BLaER1 (cell line): ENCODE measurements at regions not wholly inside any gene's neighbourhood (a gene's known extent, or its start where the extent isn't known, plus 50 kb on each side); places are given as distances from the start of the nearest gene placed in this dataset.

ENCODE experiments used
- H3K27ac ChIP-seq: shearing (Covaris generic); formaldehyde crosslinking; 2 replicates; pipeline ENCODE4 v1.8.1; 2022
- H3K27me3 ChIP-seq: shearing (Covaris generic); formaldehyde crosslinking; 2 replicates; pipeline ENCODE4 v1.8.1; 2022
- H3K36me3 ChIP-seq: shearing (Covaris generic); formaldehyde crosslinking; 2 replicates; pipeline ENCODE4 v1.8.1; 2022
- H3K4me1 ChIP-seq: shearing (Covaris generic); formaldehyde crosslinking; 2 replicates; pipeline ENCODE4 v1.8.1; 2022
- H3K4me2 ChIP-seq: shearing (Covaris generic); formaldehyde crosslinking; 2 replicates; pipeline ENCODE4 v1.8.1; 2022
- H3K4me3 ChIP-seq: shearing (Covaris generic); formaldehyde crosslinking; 2 replicates; pipeline ENCODE4 v1.8.1; 2022
- H3K9ac ChIP-seq: shearing (Covaris generic); formaldehyde crosslinking; 2 replicates; pipeline ENCODE4 v1.8.1; 2022
- H3K9me3 ChIP-seq: shearing (Covaris generic); formaldehyde crosslinking; 2 replicates; pipeline ENCODE4 v1.8.1; 2022
- H4K20me1 ChIP-seq: shearing (Covaris generic); formaldehyde crosslinking; 2 replicates; pipeline ENCODE4 v1.8.1; 2022
- Cebpa-rat ChIP-seq: shearing (Covaris generic); IDR thresholded peaks from 2 replicates; pipeline ENCODE4 v1.8.1; 2022

DNA sequence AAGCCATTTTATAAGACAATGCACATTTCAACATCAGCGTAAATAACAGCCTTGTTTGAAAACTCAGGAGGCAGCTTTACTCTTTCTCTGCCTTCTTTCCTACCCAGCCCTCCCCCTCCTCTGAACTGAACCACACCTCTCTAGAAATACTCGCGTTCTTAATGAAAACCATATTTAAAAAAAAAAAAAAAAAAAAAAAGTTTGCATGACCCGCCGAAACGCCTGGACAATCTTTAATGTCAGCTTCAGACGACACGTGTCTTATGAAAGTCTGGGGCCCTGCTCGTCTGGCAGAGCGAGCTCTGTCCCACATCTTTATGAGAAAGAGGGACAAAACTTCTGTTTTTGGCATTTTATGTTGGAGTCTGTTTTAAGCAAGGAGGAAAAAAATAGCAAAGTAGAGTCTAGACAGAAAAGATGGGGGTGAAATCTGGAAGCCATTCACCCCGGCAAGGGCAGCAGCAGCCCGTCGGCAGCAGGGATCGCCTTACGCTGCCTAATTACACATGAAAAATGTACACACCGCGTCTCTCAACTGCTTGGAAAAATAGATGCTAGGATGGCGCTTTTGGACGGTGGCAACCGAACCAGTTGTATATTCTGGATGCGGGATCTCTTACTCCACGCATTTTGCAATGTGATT is 130.4 kb upstream of the ETS2 start:
- Histone ChIP-seq H4K20me1 (no peaks in the 10 kb centered on the region), H3K27ac (no peak overlapping the region)

DNA sequence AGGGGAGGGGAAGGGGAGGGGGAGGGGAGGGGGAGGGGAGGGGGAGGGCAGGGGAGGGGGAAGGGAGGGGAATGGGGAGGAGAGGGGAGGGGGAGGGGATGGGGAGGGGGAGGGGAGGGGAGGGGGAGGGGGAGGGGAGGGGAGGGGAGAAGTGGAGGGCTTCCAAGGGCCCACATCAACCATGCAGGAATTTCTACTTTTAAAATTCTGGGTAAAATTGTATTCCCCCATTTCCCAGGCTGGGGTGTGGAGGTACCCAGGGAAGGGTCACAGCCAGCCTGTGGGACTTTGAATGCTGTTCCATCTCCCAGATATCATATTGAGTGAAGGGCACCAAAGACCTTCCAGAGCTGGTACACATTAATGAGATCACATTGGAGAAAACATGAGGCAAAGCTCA is 126.9 kb upstream of the ETS2 start:
- Histone ChIP-seq H3K27ac (no peak overlapping the region), H3K4me3 (no peak overlapping the region), H3K9ac (no peak overlapping the region), H3K9me3 (0 out of 2 replicates have a peak, but pooled peaks cover 4% of the 10 kb centered on the region), H4K20me1 (no peaks in the 10 kb centered on the region), H3K4me1 (no peaks in the 10 kb centered on the region), H3K36me3 (no peaks in the 10 kb centered on the region), H3K4me2 (no peak overlapping the region), H3K27me3 (no peaks in the 10 kb centered on the region)
- TF ChIP-seq Cebpa-rat, result no peak

More for the DNA sequence above, 130.4 kb upstream of the ETS2 start:
- H3K9ac ChIP-seq, result no peak overlapping the region
- H3K36me3 ChIP-seq, result no peaks in the 10 kb centered on the region
- no peak for TF ChIP-seq Cebpa-rat
- H3K27me3 ChIP-seq, result no peaks in the 10 kb centered on the region
- H3K9me3 ChIP-seq, result no peaks in the 10 kb centered on the region
- H3K4me1 ChIP-seq, result no peaks in the 10 kb centered on the region
- no peak overlapping the region for H3K4me3 ChIP-seq
- no peak overlapping the region for H3K4me2 ChIP-seq

DNA sequence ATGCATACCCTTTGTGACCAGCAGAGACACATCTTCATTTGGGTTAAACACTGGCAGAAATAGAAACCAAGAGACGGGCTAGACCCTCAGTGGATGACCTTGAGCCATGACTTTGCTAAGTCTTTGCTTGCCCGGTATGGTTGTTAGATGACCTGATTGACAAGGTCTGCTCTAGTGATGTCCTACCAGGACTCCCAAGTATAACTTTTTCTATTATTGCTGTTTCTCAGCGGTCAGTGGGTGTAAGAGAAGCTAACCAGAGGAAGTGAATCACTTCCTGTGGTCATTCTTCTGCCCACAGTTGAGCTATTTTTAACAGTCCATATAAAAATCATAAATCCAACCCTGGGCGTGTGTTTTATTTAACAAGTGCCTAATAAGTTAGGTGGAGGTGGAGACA is 126.2 kb upstream of the ETS2 start:
- H3K4me3 ChIP-seq, result no peak overlapping the region
- H3K4me2 ChIP-seq, result no peak overlapping the region
- 0 out of 2 replicates have a peak, but pooled peaks cover 4% of the 10 kb centered on the region for H3K9me3 ChIP-seq
- H4K20me1 ChIP-seq, result no peaks in the 10 kb centered on the region
- TF ChIP-seq Cebpa-rat, result no peak
- H3K4me1 ChIP-seq, result no peaks in the 10 kb centered on the region
- no peaks in the 10 kb centered on the region for H3K36me3 ChIP-seq
- H3K27me3 ChIP-seq, result no peaks in the 10 kb centered on the region
- no peak overlapping the region for H3K9ac ChIP-seq
- no peak overlapping the region for H3K27ac ChIP-seq

DNA sequence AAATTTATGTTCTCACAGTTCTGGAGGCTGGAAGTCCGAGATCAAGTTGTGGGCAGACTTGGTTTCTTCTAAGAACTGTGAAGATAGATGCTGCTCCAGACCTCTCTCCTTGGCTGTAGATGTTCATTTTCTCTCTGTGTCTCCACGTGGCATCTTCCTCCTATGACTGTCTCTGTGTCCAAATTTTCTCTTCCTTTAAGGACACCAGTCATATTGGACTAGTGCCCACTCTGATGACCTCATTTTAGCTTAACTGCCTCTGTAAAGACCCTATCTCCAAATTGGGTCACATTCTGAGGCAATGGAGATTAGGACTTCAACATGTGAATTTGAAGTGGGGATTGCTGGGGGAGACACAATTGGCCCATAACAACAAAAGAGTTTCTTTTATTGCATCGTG is 125.3 kb upstream of the ETS2 start:
- TF ChIP-seq Cebpa-rat, result no peak
- H3K27me3 ChIP-seq, result no peaks in the 10 kb centered on the region
- no peak overlapping the region for H3K9ac ChIP-seq
- H3K9me3 ChIP-seq, result 0 out of 2 replicates have a peak, but pooled peaks cover 4% of the 10 kb centered on the region
- no peaks in the 10 kb centered on the region for H3K36me3 ChIP-seq
- no peaks in the 10 kb centered on the region for H4K20me1 ChIP-seq
- H3K4me1 ChIP-seq, result no peaks in the 10 kb centered on the region
- H3K4me3 ChIP-seq, result no peak overlapping the region
- no peak overlapping the region for H3K4me2 ChIP-seq
- H3K27ac ChIP-seq, result no peak overlapping the region

DNA sequence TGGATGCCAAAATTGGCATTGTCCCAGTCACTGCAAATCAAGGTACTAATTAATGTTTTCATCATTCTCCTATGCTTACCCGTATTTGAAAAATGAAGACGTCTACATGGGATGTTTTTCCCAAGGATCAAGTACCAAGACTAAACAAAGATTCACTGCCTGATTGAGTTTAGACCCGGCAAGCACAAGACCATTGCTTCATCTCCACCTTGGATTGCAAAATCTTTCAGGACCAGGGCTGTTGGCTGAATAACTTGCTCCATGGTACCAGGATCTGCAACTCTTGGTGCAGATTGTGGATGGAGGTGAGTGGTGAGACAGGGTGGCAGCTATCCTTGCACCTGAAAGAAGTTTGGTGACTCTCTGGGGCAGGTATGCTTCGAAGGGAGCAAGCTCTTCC is 122.5 kb upstream of the ETS2 start:
- Histone ChIP-seq H3K27ac (no peak overlapping the region), H3K36me3 (no peaks in the 10 kb centered on the region), H3K9ac (no peak overlapping the region), H3K4me1 (no peaks in the 10 kb centered on the region), H3K9me3 (peaks cover 11% of the 10 kb centered on the region; the same call in 1 of the 2 replicates), H3K27me3 (no peaks in the 10 kb centered on the region), H4K20me1 (no peaks in the 10 kb centered on the region), H3K4me2 (no peak overlapping the region), H3K4me3 (no peak overlapping the region)
- no peak for TF ChIP-seq Cebpa-rat

DNA sequence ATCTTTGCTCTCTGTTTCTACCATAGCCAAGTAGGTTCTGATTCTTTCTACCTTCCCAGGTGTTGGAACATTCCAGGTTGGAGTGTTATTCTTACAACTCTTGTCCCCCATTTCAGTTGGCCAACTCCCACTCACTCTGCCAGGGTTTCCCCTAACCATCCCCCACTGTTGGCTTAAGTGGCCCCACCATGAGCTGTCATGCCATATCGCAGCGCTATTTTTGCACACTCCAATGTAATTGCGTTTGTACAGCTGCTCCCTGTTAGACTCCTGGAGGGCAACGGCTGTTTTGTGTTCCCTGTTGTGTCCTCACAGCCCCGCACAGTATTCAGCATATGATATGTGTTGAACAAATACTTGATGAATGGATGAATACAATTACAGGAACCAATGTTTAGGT is 117.7 kb upstream of the ETS2 start:
- H3K4me3 ChIP-seq, result no peak overlapping the region
- peaks cover 11% of the 10 kb centered on the region; the same call in 1 of the 2 replicates for H3K9me3 ChIP-seq
- no peak overlapping the region for H3K9ac ChIP-seq
- no peaks in the 10 kb centered on the region for H3K27me3 ChIP-seq
- H3K4me2 ChIP-seq, result no peak overlapping the region
- no peak for TF ChIP-seq Cebpa-rat
- no peaks in the 10 kb centered on the region for H3K4me1 ChIP-seq
- H3K36me3 ChIP-seq, result no peaks in the 10 kb centered on the region
- H3K27ac ChIP-seq, result no peak overlapping the region
- no peaks in the 10 kb centered on the region for H4K20me1 ChIP-seq

DNA sequence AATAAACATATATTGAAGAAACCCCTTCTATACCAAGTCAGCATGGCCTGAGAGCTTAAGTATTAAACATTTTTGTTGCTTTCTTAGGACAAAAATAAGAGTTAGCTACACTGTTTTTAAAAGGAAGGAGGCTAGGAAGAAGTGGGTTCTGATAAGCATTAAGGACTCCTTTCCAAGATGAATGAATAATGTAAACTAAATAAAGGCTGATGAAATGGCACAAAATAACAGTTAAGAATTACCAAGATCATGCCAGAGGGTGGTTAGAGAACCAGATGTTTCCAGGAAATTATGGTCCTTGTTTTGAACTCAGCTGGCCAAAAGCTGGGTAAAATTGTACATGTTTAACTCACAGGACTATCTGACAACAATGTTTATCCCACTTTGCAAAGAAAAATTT is 114.1 kb upstream of the ETS2 start:
- no peak overlapping the region for H3K4me2 ChIP-seq
- no peaks in the 10 kb centered on the region for H3K27me3 ChIP-seq
- peaks cover 11% of the 10 kb centered on the region; the same call in 1 of the 2 replicates for H3K9me3 ChIP-seq
- H4K20me1 ChIP-seq, result no peaks in the 10 kb centered on the region
- no peak for TF ChIP-seq Cebpa-rat
- no peak overlapping the region for H3K9ac ChIP-seq
- H3K4me1 ChIP-seq, result no peaks in the 10 kb centered on the region
- no peak overlapping the region for H3K4me3 ChIP-seq
- no peaks in the 10 kb centered on the region for H3K36me3 ChIP-seq
- H3K27ac ChIP-seq, result no peak overlapping the region

DNA sequence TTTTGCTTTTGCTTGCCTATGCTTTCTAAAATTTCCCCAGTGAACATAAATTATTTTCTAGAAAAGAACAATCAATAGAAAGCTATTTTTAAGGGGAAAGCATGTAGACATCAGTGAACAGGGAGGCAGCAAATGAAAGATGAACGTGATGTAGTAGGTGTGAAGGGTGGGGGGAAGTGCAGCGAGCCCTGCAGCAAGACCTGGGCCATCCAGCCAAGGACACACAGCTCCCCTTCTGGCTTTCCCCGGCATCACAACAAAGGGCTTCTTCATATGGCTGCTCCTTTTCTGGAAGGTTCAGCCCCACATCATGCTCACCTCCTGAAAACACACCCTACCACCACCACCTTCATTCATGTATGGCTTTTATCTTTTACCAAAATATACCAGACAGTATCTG is 109.2 kb upstream of the ETS2 start:
- H4K20me1 ChIP-seq, result no peaks in the 10 kb centered on the region
- TF ChIP-seq Cebpa-rat, result no peak

DNA sequence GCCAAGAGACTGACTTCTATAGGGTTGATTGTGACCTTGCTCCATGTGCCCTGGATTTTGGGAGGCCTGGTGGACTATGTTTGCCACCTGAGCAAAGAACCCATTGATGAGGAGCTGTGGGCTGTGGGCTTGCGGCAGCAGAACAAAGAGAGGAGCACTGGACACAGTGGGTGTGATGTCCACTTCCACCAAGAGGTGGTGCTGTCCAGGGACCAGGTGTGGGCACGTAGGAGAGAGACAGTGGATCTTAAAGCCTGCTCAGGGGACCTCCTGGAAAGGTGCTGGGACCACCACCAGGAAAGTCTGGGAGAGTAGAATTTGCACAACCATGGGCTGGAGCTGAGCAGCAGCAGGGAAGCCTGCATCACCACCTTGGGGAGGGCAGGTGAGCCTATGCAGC is 106.7 kb upstream of the ETS2 start:
- Histone ChIP-seq H3K4me2 (no peak overlapping the region), H3K4me1 (no peaks in the 10 kb centered on the region), H3K9ac (no peak overlapping the region), H3K4me3 (no peak overlapping the region), H4K20me1 (no peaks in the 10 kb centered on the region), H3K36me3 (no peaks in the 10 kb centered on the region), H3K9me3 (no peaks in the 10 kb centered on the region), H3K27ac (no peak overlapping the region), H3K27me3 (no peaks in the 10 kb centered on the region)
- no peak for TF ChIP-seq Cebpa-rat

More for the DNA sequence above, 109.2 kb upstream of the ETS2 start:
- Histone ChIP-seq H3K4me2 (no peak overlapping the region), H3K4me3 (no peak overlapping the region), H3K4me1 (no peaks in the 10 kb centered on the region), H3K9me3 (no peaks in the 10 kb centered on the region), H3K27ac (no peak overlapping the region), H3K9ac (no peak overlapping the region), H3K27me3 (no peaks in the 10 kb centered on the region), H3K36me3 (no peaks in the 10 kb centered on the region)

DNA sequence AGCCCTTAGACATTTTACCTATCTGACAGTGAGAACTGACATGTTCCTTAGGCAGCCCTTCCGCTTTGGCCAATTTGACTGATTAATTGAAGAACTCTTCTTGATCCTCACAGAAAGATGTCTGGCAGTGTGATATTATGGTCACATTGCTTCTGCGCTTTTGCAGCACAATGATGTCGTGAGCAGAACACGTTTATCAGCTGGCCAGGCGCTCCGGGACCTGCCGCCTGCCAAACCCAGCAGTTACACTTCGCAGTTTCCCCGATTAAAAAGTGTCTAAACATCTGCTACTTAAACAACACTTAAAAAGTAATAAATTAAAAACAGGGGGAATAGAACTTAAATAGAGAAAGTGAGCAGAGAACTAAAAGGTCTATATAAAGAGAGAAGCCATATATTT is 103.5 kb upstream of the ETS2 start:
- H3K4me2 ChIP-seq, result no peak overlapping the region
- no peaks in the 10 kb centered on the region for H3K4me1 ChIP-seq
- H3K9ac ChIP-seq, result no peak overlapping the region
- H3K27me3 ChIP-seq, result no peaks in the 10 kb centered on the region
- TF ChIP-seq Cebpa-rat, result no peak
- no peaks in the 10 kb centered on the region for H3K9me3 ChIP-seq
- H3K36me3 ChIP-seq, result no peaks in the 10 kb centered on the region
- H3K27ac ChIP-seq, result no peak overlapping the region
- no peak overlapping the region for H3K4me3 ChIP-seq
- no peaks in the 10 kb centered on the region for H4K20me1 ChIP-seq

DNA sequence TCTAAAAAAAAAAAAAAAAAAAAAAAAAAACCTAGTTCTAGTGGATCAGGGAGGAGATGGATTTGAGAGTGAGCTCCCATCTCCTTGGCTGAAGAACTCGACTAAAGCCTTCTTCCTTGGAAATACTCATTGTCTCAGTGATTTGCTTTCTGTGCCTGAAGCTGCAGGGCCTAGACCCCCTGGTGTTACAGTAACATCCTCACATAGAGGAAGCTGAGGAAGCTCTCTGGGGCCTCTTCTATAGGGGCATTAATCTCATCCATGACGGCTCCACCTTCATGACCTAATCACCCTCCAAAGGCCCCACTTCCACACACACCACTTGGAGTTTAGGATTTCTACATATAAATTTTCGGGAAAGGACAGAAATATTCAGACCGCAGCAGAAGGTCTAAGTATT is 95.9 kb upstream of the ETS2 start:
- no peaks in the 10 kb centered on the region for H3K27me3 ChIP-seq
- no peak overlapping the region for H3K27ac ChIP-seq
- H3K36me3 ChIP-seq, result no peaks in the 10 kb centered on the region
- H3K4me1 ChIP-seq, result no peaks in the 10 kb centered on the region
- no peaks in the 10 kb centered on the region for H3K9me3 ChIP-seq
- no peak overlapping the region for H3K9ac ChIP-seq
- no peak overlapping the region for H3K4me3 ChIP-seq
- no peaks in the 10 kb centered on the region for H4K20me1 ChIP-seq
- no peak for TF ChIP-seq Cebpa-rat
- no peak overlapping the region for H3K4me2 ChIP-seq
